IMR-90 (cell line): ENCODE measurements at regions not wholly inside any gene's neighbourhood (a gene's known extent, or its start where the extent isn't known, plus 50 kb on each side); places are given as distances from the start of the nearest gene placed in this dataset.

Source experiments
- ATAC-seq: fragments of 200-7000 bp; cut with Tn5 transposase; 2 replicates; pipeline ENCODE4 v1.9.1; 2020; ENCODE audit warnings: low read depth, mild to moderate bottlenecking, moderate library complexity
- BruUV-seq: library from RNA; stranded (reverse); fragments of 400-500 nt; replicated peaks from 2 replicates; lab custom pipeline; 2021; lab: Mats Ljungman, UMichigan
- CTCF ChIA-PET: fragments of 300-600 bp; formaldehyde crosslinking; extraction: SDS; loops from one replicate; lab custom pipeline; 2021; ENCODE audit warnings: antibody characterized with exemption; lab: Yijun Ruan, JAX
- POLR2A ChIA-PET: fragments of 300-600 bp; sonication (Branson Sonifier 250); formaldehyde crosslinking; loops from one replicate; lab custom pipeline; 2022; ENCODE audit warnings: antibody characterized with exemption; ENCODE audit not compliant: unreplicated experiment; lab: Charles Lee
- DNase-seq: peaks from one replicate; pipeline ENCODE4 v3.0.0; 2013
- H2AFZ ChIP-seq: replicated peaks from 2 replicates; pipeline ENCODE3; 2013; ENCODE audit warnings: low read length, mild to moderate bottlenecking; ENCODE audit not compliant: poor library complexity
- H2AK5ac ChIP-seq: 2 replicates; pipeline ENCODE4 v1.6.1; 2013; ENCODE audit warnings: low read depth, low read length, inconsistent platforms
- H2AK9ac ChIP-seq: replicated peaks from 2 replicates; pipeline ENCODE3; 2013; ENCODE audit warnings: mild to moderate bottlenecking, low read depth, low read length, moderate library complexity; ENCODE audit not compliant: poor library complexity
- H2BK120ac ChIP-seq: 2 replicates; pipeline ENCODE4 v1.6.1; 2013; ENCODE audit warnings: low read depth, low read length, inconsistent platforms
- H2BK15ac ChIP-seq: 3 replicates; pipeline ENCODE4 v1.6.1; 2013; ENCODE audit warnings: low read depth, low read length, inconsistent platforms
- H2BK20ac ChIP-seq: 2 replicates; pipeline ENCODE4 v1.6.1; 2013; ENCODE audit warnings: low read depth, mild to moderate bottlenecking, inconsistent platforms, low read length, moderate library complexity
- H2BK5ac ChIP-seq: 2 replicates; pipeline ENCODE4 v1.6.1; 2013; ENCODE audit warnings: mild to moderate bottlenecking, low read depth, low read length, inconsistent platforms; ENCODE audit not compliant: poor library complexity, severe bottlenecking
- H3K14ac ChIP-seq: replicated peaks from 2 replicates; pipeline ENCODE4 v1.6.1; 2013; ENCODE audit warnings: low read depth, low read length, inconsistent platforms
- H3K18ac ChIP-seq: 2 replicates; pipeline ENCODE4 v1.6.1; 2013; ENCODE audit warnings: low read depth, low read length, control low read depth
- H3K23ac ChIP-seq: 2 replicates; pipeline ENCODE4 v1.6.1; 2013; ENCODE audit warnings: low read depth, low read length, inconsistent platforms
- H3K27ac ChIP-seq: 2 replicates; pipeline ENCODE4 v1.5.1; 2013; ENCODE audit warnings: mild to moderate bottlenecking, control low read depth, low read length; ENCODE audit not compliant: insufficient read depth
- H3K27me3 ChIP-seq: 2 replicates; pipeline ENCODE4 v1.6.1; 2013; ENCODE audit warnings: low read length; ENCODE audit not compliant: control insufficient read depth, insufficient read depth
- H3K36me3 ChIP-seq: 2 replicates; pipeline ENCODE4 v1.6.1; 2013; ENCODE audit warnings: low read length, mixed read lengths; ENCODE audit not compliant: control insufficient read depth, insufficient read depth
- H3K4ac ChIP-seq: 2 replicates; pipeline ENCODE4 v1.6.1; 2013; ENCODE audit warnings: low read depth, low read length, inconsistent platforms
- H3K4me1 ChIP-seq: 2 replicates; pipeline ENCODE4 v1.6.1; 2013; ENCODE audit warnings: low read length, mixed read lengths; ENCODE audit not compliant: control insufficient read depth, insufficient read depth
- H3K4me2 ChIP-seq: 2 replicates; pipeline ENCODE4 v1.6.1; 2013; ENCODE audit warnings: low read depth, mild to moderate bottlenecking, control low read depth, low read length, moderate library complexity
- H3K4me3 ChIP-seq: 2 replicates; pipeline ENCODE4 v1.5.1; 2013; ENCODE audit warnings: low read depth, mild to moderate bottlenecking, control low read depth, low read length, moderate library complexity; ENCODE audit not compliant: insufficient read depth
- H3K56ac ChIP-seq: 2 replicates; pipeline ENCODE4 v1.6.1; 2013; ENCODE audit warnings: low read length, inconsistent platforms; ENCODE audit not compliant: insufficient read depth; ENCODE audit errors: extremely low read depth
- H3K79me1 ChIP-seq, 2 experiments: 2 replicates each; pipeline ENCODE4 v1.6.1; 2013; ENCODE audit warnings: low read length in 2 of 2, inconsistent platforms in 1 of 2, low read depth in 1 of 2
- H3K9ac ChIP-seq: 2 replicates; pipeline ENCODE4 v1.6.1; 2013; ENCODE audit warnings: low read depth, low read length, control low read depth
- H3K9me1 ChIP-seq: 2 replicates; pipeline ENCODE4 v1.6.1; 2013; ENCODE audit warnings: low read length, inconsistent platforms; ENCODE audit not compliant: insufficient read depth
- H3K9me3 ChIP-seq: 2 replicates; pipeline ENCODE4 v1.6.1; 2013; ENCODE audit warnings: low read length; ENCODE audit not compliant: control insufficient read depth, insufficient read depth
- H4K20me1 ChIP-seq: 2 replicates; pipeline ENCODE4 v1.6.1; 2013; ENCODE audit warnings: low read length, inconsistent platforms; ENCODE audit not compliant: insufficient read depth
- H4K5ac ChIP-seq: 2 replicates; pipeline ENCODE4 v1.6.1; 2013; ENCODE audit warnings: mild to moderate bottlenecking, low read depth, low read length, control low read depth
- H4K8ac ChIP-seq, 2 experiments: 2 replicates each; pipeline ENCODE4 v1.6.1; 2013; ENCODE audit warnings: low read depth in 2 of 2, low read length in 2 of 2, control low read depth in 1 of 2, inconsistent platforms in 1 of 2
- H4K91ac ChIP-seq: 2 replicates; pipeline ENCODE4 v1.6.1; 2013; ENCODE audit warnings: low read depth, low read length, inconsistent platforms; ENCODE audit not compliant: insufficient read depth
- BHLHE40 ChIP-seq: fragments of 150-350 bp; IDR thresholded peaks from 2 replicates; pipeline ENCODE4 v1.6.1; 2016; ENCODE audit warnings: mild to moderate bottlenecking, low read depth, low read length
- CEBPB ChIP-seq: IDR thresholded peaks from 2 replicates; pipeline ENCODE4 v1.6.1; 2012; ENCODE audit warnings: low read depth, low read length, improper control_type of control experiment
- CHD1 ChIP-seq: IDR thresholded peaks from 2 replicates; pipeline ENCODE4 v1.6.1; 2012; ENCODE audit warnings: low read depth, low read length, improper control_type of control experiment
- FOS ChIP-seq: fragments of 150-350 bp; IDR thresholded peaks from 2 replicates; pipeline ENCODE4 v1.6.1; 2016; ENCODE audit warnings: low read depth, low read length
- MAFK ChIP-seq: IDR thresholded peaks from 2 replicates; pipeline ENCODE4 v1.6.1; 2012; ENCODE audit warnings: low read depth, low read length, improper control_type of control experiment
- MAZ ChIP-seq: IDR thresholded peaks from 2 replicates; pipeline ENCODE4 v1.6.1; 2012; ENCODE audit warnings: low read depth, mild to moderate bottlenecking, low read length, improper control_type of control experiment, moderate library complexity, borderline replicate concordance
- MXI1 ChIP-seq: IDR thresholded peaks from 2 replicates; pipeline ENCODE4 v1.6.1; 2012; ENCODE audit warnings: low read depth, mild to moderate bottlenecking, low read length, moderate library complexity, borderline replicate concordance
- NFE2L2 ChIP-seq: fragments of 150-350 bp; IDR thresholded peaks from 2 replicates; pipeline ENCODE4 v1.6.1; 2016; ENCODE audit warnings: low read depth, mild to moderate bottlenecking, low read length
- POLR2A ChIP-seq: IDR thresholded peaks from 2 replicates; pipeline ENCODE4 v1.6.1; 2012; ENCODE audit warnings: mild to moderate bottlenecking, low read depth, low read length
- RAD21 ChIP-seq: IDR thresholded peaks from 2 replicates; pipeline ENCODE4 v1.6.1; 2012; ENCODE audit warnings: low read length, improper control_type of control experiment
- RCOR1 ChIP-seq: IDR thresholded peaks from 2 replicates; pipeline ENCODE4 v1.6.1; 2012; ENCODE audit warnings: mild to moderate bottlenecking, low read length, improper control_type of control experiment; ENCODE audit not compliant: insufficient replicate concordance
- RFX5 ChIP-seq: IDR thresholded peaks from 2 replicates; pipeline ENCODE4 v1.8.0; 2012; ENCODE audit warnings: low read depth, mild to moderate bottlenecking, low read length, moderate library complexity
- SMC3 ChIP-seq: fragments of 150-350 bp; IDR thresholded peaks from 2 replicates; pipeline ENCODE4 v1.6.1; 2016; ENCODE audit warnings: low read depth, mild to moderate bottlenecking, antibody characterized with exemption, low read length, moderate library complexity
- whole genome bisulfite sequencing, 2 experiments: methylation state at CpG; one replicate each; pipeline versions ENCODE4 v1.1.5 to v1.1.7; 2013; ENCODE audit warnings: missing lambda C conversion rate in 2 of 2; ENCODE audit not compliant: insufficient read length in 1 of 2; ENCODE audit errors: extremely low coverage in 2 of 2; 5-methylcytosine and 5-hydroxymethylcytosine counted together
- dilution Hi-C: fragments of 300-500 bp; cut with HindIII; formaldehyde crosslinking; loops from one replicate; pipeline ENCODE4 v1.14.3; 2018; ENCODE audit warnings: low sequenced_read_pairs; ENCODE audit not compliant: unreplicated experiment
- in situ Hi-C: fragments of 300-500 bp; cut with MboI; formaldehyde crosslinking; loops from 3 replicates; pipeline ENCODE4 v1.14.3; 2019; ENCODE audit warnings: low sequenced_read_pairs, inconsistent platforms, mixed read lengths
- intact Hi-C: fragments of 100-400 bp; cut with micrococcal nuclease; formaldehyde crosslinking; loops from 2 replicates; pipeline ENCODE4 v1.10.0; 2022
- TF ChIP-seq, protein P1 (sequence below): conservative IDR thresholded peaks from 2 replicates; pipeline ENCODE4 v1.5.1; 2012; ENCODE audit warnings: mild to moderate bottlenecking, low read depth, low read length, improper control_type of control experiment
- TF ChIP-seq, protein P2 (sequence below): fragments of 150-350 bp; IDR thresholded peaks from 2 replicates; pipeline ENCODE4 v1.6.1; 2016; ENCODE audit warnings: low read depth, mild to moderate bottlenecking, low read length, moderate library complexity, borderline replicate concordance
- TF ChIP-seq, protein P3 (sequence below): fragments of 150-350 bp; IDR thresholded peaks from 2 replicates; pipeline ENCODE4 v1.6.1; 2017; ENCODE audit warnings: mild to moderate bottlenecking, antibody characterized with exemption, low read length, low read depth

DNA sequence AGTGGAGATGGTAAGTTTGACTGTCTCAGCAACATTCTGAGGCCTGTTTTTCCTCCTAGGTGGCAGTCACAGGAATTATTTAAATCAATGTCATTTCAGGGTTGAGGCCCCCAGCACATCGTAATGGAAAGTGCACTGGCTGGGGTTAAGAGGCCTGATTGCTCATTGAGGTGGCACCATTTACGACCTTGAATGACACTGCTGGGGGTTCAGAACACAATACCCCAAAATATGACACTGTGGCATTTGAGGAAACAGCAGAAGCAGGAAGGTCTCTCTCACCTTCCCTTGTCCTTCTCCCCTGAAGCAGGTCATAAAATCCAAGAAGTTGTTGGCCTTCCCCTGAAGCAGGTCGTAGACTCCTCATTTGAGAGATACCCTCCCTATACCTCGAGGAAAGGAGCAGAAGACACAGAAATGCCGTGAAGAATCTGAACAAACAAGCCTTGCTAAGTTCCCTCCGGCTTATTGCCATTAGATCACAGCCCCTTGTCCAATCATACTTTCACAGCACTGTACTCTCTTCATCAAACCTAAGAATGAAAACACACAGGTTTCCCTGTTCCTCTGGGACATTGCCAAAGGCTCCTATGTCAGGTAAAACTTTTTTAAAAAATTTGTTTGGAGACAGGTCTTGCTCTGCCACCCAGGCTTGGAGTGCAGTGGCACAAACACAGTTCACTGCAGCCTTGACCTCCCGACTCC lies 71.3 kb downstream of the S1PR1 start:
- Histone ChIP-seq H4K91ac (no peak overlapping the region), H3K27me3 (peaks cover 48% of the 10 kb centered on the region), H3K23ac (no peak overlapping the region; the same call in 1 of the 2 replicates), H3K9me3 (no peaks in the 10 kb centered on the region), H3K4ac (no peak overlapping the region), H2BK5ac (no peak overlapping the region), H2BK20ac (no peak overlapping the region), H3K9me1 (no peaks in the 10 kb centered on the region), H3K36me3 (no peaks in the 10 kb centered on the region), H3K9ac (no peak overlapping the region), H2AFZ (no peak overlapping the region), H4K5ac (no peak overlapping the region), H2AK5ac (no peak overlapping the region), H3K4me1 (no peaks in the 10 kb centered on the region), H3K4me3 (no peak overlapping the region), H3K4me2 (no peak overlapping the region), H3K79me1 (no peaks in the 10 kb centered on the region), H2BK15ac (no peak overlapping the region), H3K27ac (no peak overlapping the region), H4K20me1 (no peaks in the 10 kb centered on the region), H3K56ac (no peak overlapping the region), H3K18ac (no peak overlapping the region), H4K8ac (no peak overlapping the region), H2BK120ac (no peak overlapping the region), H3K14ac (no peak overlapping the region), H2AK9ac (no peak overlapping the region)
- intact Hi-C loops (no loop called here), dilution Hi-C loops (no loop called here), in situ Hi-C loops (no loop called here)
- BruUV-seq: no TSS peak
- ChIA-PET CTCF (interaction anchor here (2.4 kb wide), 1 partner anchor 131 kb away, joined by 22 read pairs; no protein-coding TSS in a partner anchor), POLR2A (no interaction called here)
- DNase-seq (no peak), ATAC-seq (no peak)
- no CpG with 5 or more reads among the region's 7 CpGs for WGBS, 2 experiments
- TF ChIP-seq, protein P1, sequence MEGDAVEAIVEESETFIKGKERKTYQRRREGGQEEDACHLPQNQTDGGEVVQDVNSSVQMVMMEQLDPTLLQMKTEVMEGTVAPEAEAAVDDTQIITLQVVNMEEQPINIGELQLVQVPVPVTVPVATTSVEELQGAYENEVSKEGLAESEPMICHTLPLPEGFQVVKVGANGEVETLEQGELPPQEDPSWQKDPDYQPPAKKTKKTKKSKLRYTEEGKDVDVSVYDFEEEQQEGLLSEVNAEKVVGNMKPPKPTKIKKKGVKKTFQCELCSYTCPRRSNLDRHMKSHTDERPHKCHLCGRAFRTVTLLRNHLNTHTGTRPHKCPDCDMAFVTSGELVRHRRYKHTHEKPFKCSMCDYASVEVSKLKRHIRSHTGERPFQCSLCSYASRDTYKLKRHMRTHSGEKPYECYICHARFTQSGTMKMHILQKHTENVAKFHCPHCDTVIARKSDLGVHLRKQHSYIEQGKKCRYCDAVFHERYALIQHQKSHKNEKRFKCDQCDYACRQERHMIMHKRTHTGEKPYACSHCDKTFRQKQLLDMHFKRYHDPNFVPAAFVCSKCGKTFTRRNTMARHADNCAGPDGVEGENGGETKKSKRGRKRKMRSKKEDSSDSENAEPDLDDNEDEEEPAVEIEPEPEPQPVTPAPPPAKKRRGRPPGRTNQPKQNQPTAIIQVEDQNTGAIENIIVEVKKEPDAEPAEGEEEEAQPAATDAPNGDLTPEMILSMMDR: no peak
- TF ChIP-seq MAZ: no peak
- TF ChIP-seq CEBPB: no peak
- TF ChIP-seq, protein P2, sequence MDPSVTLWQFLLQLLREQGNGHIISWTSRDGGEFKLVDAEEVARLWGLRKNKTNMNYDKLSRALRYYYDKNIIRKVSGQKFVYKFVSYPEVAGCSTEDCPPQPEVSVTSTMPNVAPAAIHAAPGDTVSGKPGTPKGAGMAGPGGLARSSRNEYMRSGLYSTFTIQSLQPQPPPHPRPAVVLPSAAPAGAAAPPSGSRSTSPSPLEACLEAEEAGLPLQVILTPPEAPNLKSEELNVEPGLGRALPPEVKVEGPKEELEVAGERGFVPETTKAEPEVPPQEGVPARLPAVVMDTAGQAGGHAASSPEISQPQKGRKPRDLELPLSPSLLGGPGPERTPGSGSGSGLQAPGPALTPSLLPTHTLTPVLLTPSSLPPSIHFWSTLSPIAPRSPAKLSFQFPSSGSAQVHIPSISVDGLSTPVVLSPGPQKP: no peak
- TF ChIP-seq FOS: no peak
- TF ChIP-seq BHLHE40: no peak
- TF ChIP-seq CHD1: no peak
- TF ChIP-seq RCOR1: no peak
- no peak for TF ChIP-seq NFE2L2
- no peak for TF ChIP-seq RAD21
- TF ChIP-seq POLR2A: no peak
- no peak for TF ChIP-seq SMC3
- TF ChIP-seq, protein P3, sequence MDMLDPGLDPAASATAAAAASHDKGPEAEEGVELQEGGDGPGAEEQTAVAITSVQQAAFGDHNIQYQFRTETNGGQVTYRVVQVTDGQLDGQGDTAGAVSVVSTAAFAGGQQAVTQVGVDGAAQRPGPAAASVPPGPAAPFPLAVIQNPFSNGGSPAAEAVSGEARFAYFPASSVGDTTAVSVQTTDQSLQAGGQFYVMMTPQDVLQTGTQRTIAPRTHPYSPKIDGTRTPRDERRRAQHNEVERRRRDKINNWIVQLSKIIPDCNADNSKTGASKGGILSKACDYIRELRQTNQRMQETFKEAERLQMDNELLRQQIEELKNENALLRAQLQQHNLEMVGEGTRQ: no peak
- TF ChIP-seq MXI1: no peak
- TF ChIP-seq RFX5: no peak
- TF ChIP-seq MAFK: no peak
